Glutamatergic neuron (in vitro differentiated cells): ENCODE measurements at regions not wholly inside any gene's neighbourhood (a gene's known extent, or its start where the extent isn't known, plus 50 kb on each side); places are given as distances from the start of the nearest gene placed in this dataset.

Source experiments
- DNase-seq: peaks from one replicate; pipeline ENCODE4 v3.0.0; 2022
- H3K27ac Mint-ChIP-seq: one replicate; pipeline ENCODE4 v1.8.0; 2020; ENCODE audit warnings: mild to moderate bottlenecking, mixed read lengths, inconsistent platforms; ENCODE audit not compliant: unreplicated experiment
- H3K27me3 Mint-ChIP-seq: one replicate; pipeline ENCODE4 v1.8.0; 2020; ENCODE audit warnings: mild to moderate bottlenecking, moderate library complexity, mixed read lengths, inconsistent platforms; ENCODE audit not compliant: unreplicated experiment
- H3K36me3 Mint-ChIP-seq: one replicate; pipeline ENCODE4 v1.8.0; 2020; ENCODE audit warnings: mild to moderate bottlenecking, mixed read lengths, inconsistent platforms; ENCODE audit not compliant: unreplicated experiment
- H3K4me1 Mint-ChIP-seq: one replicate; pipeline ENCODE4 v1.8.0; 2020; ENCODE audit warnings: mild to moderate bottlenecking, low read depth, mixed read lengths, inconsistent platforms; ENCODE audit not compliant: unreplicated experiment
- H3K4me3 Mint-ChIP-seq: one replicate; pipeline ENCODE4 v1.8.0; 2020; ENCODE audit warnings: mild to moderate bottlenecking, mixed read lengths, inconsistent platforms; ENCODE audit not compliant: unreplicated experiment
- H3K9me3 Mint-ChIP-seq: one replicate; pipeline ENCODE4 v1.8.0; 2020; ENCODE audit warnings: mild to moderate bottlenecking, moderate library complexity, mixed read lengths, inconsistent platforms; ENCODE audit not compliant: unreplicated experiment
- TF ChIP-seq, protein P1 (sequence below): fragments of 200-600 bp; sonication (generic); IDR thresholded peaks from one replicate; pipeline ENCODE4 v1.5.0; 2021; ENCODE audit not compliant: partially characterized antibody, unreplicated experiment

GRCh38 chr16:73159296-73159695, 111.4 kb upstream of the ZFHX3 start:
- H3K4me3 Mint-ChIP-seq = no peak overlapping the region
- H3K27me3 Mint-ChIP-seq = no peaks in the 10 kb centered on the region
- TF ChIP-seq, protein P1, sequence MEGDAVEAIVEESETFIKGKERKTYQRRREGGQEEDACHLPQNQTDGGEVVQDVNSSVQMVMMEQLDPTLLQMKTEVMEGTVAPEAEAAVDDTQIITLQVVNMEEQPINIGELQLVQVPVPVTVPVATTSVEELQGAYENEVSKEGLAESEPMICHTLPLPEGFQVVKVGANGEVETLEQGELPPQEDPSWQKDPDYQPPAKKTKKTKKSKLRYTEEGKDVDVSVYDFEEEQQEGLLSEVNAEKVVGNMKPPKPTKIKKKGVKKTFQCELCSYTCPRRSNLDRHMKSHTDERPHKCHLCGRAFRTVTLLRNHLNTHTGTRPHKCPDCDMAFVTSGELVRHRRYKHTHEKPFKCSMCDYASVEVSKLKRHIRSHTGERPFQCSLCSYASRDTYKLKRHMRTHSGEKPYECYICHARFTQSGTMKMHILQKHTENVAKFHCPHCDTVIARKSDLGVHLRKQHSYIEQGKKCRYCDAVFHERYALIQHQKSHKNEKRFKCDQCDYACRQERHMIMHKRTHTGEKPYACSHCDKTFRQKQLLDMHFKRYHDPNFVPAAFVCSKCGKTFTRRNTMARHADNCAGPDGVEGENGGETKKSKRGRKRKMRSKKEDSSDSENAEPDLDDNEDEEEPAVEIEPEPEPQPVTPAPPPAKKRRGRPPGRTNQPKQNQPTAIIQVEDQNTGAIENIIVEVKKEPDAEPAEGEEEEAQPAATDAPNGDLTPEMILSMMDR = no peak
- H3K9me3 Mint-ChIP-seq = no peaks in the 10 kb centered on the region
- no peaks in the 10 kb centered on the region for H3K4me1 Mint-ChIP-seq
- H3K36me3 Mint-ChIP-seq = peaks cover 6% of the 10 kb centered on the region
- H3K27ac Mint-ChIP-seq = no peak overlapping the region
- no peak for DNase-seq

- Mint-ChIP-seq H3K9me3 (no peaks in the 10 kb centered on the region), H3K4me3 (no peak overlapping the region), H3K36me3 (peaks cover 6% of the 10 kb centered on the region), H3K27ac (no peak overlapping the region), H3K4me1 (no peaks in the 10 kb centered on the region), H3K27me3 (no peaks in the 10 kb centered on the region)
- DNase-seq = no peak
- TF ChIP-seq, protein P1 = no peak
Observed at GRCh38 chr16:73157861-73158260, 109.9 kb upstream of the ZFHX3 start.

GRCh38 chr16:73154063-73154870, 106.3 kb upstream of the ZFHX3 start:
- Mint-ChIP-seq H3K9me3 (no peaks in the 10 kb centered on the region), H3K27ac (no peak overlapping the region), H3K36me3 (peaks cover 6% of the 10 kb centered on the region), H3K27me3 (no peaks in the 10 kb centered on the region), H3K4me1 (peaks cover 4% of the 10 kb centered on the region), H3K4me3 (no peak overlapping the region)
- TF ChIP-seq, protein P1 = no peak
- no peak for DNase-seq

GRCh38 chr16:73152386-73153125, 104.6 kb upstream of the ZFHX3 start:
- Mint-ChIP-seq H3K36me3 (no peaks in the 10 kb centered on the region), H3K27me3 (no peaks in the 10 kb centered on the region), H3K27ac (no peak overlapping the region), H3K4me1 (peaks cover 4% of the 10 kb centered on the region), H3K4me3 (no peak overlapping the region), H3K9me3 (no peaks in the 10 kb centered on the region)
- no peak for DNase-seq
- TF ChIP-seq, protein P1 = no peak

- Mint-ChIP-seq H3K4me1 (peaks cover 4% of the 10 kb centered on the region), H3K9me3 (no peaks in the 10 kb centered on the region), H3K36me3 (no peaks in the 10 kb centered on the region), H3K27me3 (no peaks in the 10 kb centered on the region), H3K4me3 (no peak overlapping the region), H3K27ac (no peak overlapping the region)
- DNase-seq = no peak
- TF ChIP-seq, protein P1 = no peak
Observed at GRCh38 chr16:73151941-73152340, 104.0 kb upstream of the ZFHX3 start.
